NCI-H146 (cell line): ENCODE measurements at regions not wholly inside any gene's neighbourhood (a gene's known extent, or its start where the extent isn't known, plus 50 kb on each side); places are given as distances from the start of the nearest gene placed in this dataset.

Experiments
- DNase-seq: peaks from one replicate; lab custom pipeline; 2025; lab: John Stamatoyannopoulos, UW

DNA sequence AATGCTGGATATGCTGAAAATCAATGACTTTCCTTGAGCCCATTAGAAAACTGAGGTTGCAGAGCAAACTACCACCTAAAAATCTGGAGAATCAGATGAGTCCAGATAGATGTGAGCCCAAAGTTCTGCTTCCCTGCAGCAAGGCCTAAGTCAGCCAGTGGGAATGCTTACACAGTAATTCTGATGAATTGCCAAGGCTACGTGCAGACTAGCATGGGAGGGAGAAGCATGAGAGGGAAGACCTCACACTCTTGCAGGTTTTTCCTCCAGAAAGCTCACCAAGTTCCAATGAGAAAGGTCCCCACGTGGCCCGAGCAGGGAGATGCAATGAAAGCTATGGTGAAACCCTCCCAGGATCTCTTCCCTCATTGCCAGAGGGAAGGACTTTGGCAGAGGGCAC, 104.8 kb upstream of the SIRPA start:
- no peak for DNase-seq

DNA sequence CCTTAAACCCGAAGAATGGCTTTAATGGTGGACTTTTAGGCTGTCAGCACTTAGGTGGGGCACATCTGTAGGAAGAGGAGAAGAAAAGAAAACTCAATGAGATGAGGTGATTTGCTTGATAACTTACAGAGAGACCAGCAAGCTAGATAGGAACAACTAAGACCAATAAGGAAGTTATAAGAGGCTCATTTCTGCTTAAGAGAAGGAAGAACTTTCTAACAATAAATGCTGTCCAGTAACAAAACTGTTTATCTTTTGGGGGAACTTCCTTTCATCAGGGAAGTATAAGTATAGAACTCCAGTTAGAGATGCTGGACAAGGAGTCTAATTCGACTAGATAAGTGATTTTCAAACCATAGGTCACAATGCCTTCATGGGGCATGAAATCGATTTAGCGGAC, 107.2 kb upstream of the SIRPA start:
- no peak for DNase-seq

DNA sequence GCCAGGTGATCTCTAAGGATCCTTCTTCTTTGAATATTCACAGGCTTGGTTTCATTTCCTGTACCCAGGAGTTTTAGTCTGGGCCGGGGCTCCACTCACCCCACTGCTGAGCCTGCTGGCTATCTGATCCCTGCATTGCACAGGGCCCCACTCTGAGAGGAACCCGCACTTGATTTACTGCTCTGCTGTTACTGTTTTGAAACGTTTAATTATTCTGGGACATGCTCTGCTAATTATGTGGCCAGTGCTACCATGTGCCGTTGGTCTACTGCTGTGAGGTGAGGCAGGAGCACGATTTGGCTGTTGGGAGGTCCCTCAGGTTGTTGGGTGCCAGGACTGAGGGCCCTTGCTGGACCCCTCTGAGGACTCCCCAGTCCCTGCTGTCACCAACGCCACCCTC, 108.7 kb upstream of the SIRPA start:
- no peak for DNase-seq

DNA sequence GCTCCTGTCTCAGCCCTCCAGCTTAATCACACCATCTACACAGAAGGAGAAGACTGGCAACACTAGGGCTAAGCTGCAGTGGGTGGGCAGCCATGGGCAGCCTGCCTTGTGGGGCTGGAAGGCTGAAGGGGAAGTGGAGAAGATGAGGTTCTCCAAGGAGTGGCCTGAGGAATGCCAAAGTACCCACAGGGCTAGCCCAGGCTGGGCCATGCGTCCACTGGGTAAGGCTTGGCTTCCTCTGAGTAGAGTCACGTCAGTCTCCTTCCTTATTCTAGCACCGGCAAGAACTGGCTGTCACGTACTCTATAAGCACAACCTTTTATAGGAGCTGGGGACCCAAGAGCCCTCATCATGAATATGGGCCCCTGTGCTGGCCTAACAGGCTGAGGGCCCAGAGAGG, 110.6 kb upstream of the SIRPA start:
- DNase-seq = no peak

DNA sequence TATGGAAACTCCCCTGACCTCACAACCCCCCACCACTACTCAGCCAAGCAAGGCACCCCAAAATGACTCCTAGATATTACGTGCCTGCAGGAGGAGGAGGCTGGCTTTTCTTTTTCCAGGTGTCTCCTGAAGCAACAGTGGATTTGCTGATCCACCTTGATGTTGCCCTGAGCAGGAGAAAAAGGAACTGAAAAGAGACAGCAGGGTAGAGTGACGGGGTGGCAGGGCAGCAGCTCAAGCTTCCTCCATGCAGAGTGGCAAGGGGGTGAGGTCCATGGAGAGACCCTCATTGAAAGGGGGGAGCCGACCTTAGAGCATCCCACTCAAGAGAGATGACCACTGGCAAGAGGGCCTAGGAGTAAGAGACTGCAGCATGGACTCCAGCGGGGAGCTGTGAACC, 112.0 kb upstream of the SIRPA start:
- DNase-seq = no peak

DNA sequence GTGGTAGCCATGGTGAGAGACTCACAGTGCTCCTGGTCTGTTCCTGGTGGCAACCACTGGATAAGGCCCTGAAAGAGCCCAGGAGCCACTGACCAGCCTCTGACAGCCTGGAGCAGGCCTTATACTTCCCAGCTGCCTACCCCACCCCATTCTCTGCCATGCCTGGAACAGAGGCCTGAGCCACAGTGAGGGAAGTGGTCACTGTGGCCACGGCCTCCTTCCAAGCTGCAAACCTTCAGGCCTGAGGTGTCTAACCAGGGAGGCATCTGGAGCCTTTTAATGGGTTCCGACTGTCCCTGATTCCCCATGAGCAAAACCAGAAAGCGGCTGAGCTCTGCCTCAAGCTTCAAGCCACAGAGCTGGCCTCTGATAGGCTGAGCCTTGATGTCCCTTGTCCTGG, 113.0 kb upstream of the SIRPA start:
- DNase-seq = no peak

DNA sequence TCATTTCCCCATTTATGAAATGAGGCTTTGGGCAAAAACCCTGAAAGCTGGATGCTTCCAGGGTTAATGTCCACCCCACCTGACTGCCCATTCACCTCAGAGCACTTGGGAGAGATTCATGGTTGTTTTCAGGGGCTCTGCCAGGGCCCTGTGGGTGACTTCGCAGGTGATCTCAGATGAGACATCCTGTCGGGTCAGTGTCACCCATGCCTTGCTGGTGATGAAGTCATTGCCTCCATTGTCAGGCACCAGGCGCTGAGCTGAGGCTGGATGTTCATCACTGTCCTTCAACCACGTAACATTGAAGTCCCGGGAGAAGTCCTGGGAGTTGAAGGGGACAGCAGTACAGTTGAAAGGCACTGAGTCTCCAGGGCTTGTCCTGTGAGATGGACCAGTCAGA, 115.6 kb upstream of the SIRPA start:
- DNase-seq = no peak

DNA sequence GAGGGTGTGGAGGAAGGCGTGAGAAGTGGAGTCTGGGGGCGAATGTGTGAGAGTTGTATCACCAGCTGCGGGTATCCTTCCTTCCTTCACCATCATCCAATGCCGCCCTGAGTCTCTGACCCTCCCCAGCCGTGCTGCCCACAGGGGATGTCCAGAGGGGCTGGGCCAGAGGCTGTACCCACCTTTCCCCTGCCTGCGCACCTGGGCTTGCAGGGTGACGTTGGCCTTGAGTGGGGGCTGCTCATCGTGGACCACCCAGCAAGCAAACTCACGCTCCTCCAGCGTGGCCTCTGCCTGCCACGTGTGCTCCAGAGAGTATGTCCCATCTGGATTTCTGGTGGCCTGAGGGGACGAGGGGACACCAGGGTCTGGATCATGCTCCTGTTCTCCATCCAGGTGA, 116.9 kb upstream of the SIRPA start:
- no peak for DNase-seq

DNA sequence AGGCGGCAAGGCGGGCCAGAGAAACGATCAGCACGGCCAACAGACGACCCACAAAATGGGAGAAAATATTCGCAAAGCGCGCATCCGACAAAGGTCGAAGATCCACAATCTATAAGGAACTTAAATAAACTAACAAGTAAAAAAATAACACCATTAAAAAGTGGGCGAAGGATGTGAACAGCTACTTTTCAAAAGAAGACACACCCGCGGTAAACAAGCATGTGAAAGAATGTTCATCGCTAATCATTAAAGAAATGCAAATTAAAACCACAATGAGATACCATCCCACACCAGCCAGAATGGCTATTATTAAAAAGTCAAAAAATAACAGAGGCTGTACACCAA, 117.8 kb upstream of the SIRPA start:
- DNase-seq = no peak

DNA sequence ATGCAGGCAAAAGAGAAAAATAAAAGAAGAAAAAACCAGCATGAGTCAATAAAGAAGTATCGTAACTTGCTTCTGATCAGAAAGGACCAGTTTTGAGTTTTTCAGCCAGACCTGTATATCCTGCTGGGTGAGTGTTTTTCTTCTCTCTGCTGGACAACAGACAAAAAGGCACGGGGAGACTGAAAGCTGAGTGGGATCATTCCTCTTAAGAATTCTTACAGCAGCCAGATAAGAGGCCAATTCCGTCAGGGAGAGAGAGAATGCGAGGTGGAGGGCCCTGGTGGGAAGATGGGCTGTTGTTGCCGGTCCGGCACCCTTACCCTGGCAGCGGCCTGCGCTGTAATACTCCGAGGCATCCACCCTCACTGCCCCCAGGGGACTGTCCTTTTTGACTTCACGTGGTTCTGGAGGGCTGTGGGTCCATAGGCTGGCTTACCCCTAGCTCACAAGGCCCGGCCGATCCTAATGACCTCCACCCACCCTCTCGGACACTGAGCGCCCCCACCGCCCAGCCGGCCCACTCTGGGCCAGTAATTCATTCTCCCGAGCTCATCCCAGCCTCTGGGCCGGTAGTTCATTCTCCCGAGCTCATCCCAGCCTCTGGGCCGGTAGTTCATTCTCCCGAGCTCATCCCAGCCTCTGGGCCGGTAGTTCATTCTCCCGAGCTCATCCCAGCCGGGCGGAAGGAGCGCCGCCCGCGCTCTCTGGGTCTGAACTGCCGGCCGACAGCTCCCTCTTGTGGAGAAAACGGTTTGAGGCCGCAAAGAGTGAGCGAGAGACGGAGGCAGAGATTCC, 118.3 kb upstream of the SIRPA start:
- peak; percentile 78 for DNase-seq

DNA sequence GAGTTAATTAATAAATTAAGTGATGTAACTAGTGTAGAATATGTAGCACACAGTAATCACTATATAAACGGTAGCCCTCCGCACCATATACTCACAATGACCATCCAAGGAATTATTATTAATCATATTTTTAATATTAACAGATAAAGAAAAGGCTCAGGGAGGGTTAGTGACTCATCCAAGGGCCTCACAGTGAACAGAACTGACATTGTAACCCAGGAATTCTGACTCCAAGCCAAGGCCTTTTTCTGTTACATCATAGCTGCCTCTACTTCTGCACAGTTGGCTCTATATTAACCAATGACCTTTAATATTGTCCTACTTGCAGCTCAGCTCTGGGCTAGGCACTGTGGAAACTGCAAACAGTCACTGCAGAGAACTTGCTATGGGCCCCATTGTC, 117.5 kb upstream of the SIRPG start:
- DNase-seq = no peak

DNA sequence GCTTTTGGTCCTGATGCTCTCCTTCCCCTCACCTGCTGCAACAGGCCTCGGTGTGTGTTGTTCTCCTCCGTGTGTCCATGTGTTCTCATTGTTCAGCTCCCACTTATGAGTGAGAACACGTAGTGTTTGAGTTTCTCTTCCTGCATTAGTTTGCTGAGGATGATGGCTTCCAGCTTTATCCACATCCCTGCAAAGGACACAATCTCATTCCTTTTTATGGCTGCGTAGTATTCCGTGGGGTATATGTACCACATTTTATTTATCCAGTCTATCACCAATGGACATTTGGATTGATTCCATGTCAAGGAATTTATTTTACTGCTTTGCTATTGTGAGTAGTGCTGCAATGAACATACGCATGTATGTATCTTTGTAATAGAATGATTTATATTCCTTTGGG, 116.9 kb upstream of the SIRPG start:
- no peak for DNase-seq

DNA sequence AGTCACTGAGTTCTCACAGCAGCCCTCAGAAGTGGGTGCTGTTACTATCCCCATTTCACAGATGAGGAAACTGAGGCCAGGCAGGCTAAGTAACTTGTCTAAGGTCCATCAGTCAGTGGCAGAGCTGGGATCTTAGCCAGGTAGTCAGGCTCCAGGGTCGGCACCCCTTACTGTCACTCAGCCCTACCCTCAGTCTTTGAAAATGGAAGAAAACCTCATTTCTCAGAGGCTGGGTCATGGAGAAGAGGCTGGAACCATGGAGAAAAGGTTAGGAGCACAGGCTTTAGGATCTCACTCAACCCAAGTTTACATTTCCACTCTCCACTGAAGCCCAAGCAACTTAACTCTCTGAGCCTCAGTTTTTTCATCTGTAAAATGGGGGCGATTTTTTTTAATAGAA, 116.2 kb upstream of the SIRPG start:
- DNase-seq = no peak

DNA sequence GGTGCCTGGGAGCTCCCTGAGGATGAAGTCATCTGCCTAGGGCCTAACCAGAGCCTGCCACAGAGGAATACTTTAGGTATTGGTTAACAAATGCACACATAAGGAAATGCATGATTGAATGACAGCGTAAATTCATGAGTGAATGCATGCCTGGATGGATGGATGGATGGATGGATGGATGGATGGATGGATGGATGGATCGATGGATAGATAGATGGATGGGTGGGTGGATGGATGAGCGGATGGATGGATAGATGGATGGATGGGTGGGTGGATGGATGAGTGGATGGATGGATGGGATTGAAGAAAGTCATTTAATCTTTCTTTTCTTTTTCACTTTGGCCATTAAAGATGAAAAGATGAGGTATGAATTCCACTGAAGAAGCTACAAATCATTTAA, 111.9 kb upstream of the SIRPG start:
- no peak for DNase-seq

DNA sequence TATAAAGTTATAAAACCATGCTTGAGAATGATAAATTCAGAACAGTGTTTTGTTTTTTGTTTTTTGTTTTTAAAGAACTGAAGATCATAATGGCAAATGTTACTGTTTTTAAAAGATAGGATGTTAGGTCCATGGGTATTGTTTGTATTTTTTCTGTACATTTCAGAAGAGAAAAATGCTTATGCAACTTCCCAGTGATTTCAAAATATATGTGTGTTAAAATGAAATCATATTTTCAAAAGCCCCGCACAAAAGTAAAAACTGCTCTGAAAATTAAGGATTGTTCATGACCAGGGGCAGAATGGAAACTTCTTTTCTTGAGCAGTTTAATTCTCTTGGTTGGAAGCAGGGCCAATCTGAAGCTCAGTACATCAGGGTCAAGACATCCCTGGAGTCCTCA, 109.2 kb upstream of the SIRPG start:
- DNase-seq = no peak

DNA sequence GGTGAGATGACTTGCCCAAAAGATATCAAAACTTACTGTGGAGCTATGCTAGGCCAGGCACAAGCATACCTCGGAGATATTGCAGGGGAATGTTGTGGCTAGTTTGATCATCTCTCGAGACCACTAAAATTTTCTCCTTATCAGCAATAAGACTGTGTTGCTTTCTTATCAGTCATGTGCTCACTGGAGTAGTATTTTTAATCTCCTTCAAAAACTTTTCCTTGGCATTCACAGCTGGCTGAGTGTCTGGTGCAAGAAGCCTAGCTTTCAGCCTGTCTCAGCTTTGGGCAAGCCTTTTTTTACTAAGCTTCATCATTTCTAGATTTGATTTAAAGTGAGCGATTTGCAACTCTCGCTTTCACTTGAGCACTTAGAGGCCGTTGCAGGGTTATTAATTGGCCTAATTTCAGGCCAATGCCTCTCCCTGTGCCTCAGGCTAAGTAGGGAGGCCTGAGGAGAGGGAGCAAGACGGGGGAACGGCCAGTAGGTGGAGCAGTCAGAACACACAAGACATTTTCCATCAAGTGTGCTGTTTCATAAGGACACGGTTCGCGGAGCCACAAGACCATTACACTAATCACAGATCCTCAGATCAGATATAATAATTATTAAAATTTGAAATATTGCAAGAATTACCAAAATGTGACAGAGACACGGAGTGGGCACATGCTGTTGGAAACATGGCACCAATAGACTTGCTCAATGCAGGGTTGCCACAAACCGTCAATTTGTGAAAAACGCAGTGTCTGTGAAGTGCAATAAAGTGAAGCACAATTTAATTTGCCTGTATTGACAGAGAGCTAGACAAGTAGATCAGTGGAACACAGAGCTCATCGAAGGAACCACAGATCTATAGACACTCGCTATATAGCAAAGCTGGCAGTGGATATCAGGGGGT, 106.8 kb upstream of the SIRPG start:
- DNase-seq = peak; percentile 72

DNA sequence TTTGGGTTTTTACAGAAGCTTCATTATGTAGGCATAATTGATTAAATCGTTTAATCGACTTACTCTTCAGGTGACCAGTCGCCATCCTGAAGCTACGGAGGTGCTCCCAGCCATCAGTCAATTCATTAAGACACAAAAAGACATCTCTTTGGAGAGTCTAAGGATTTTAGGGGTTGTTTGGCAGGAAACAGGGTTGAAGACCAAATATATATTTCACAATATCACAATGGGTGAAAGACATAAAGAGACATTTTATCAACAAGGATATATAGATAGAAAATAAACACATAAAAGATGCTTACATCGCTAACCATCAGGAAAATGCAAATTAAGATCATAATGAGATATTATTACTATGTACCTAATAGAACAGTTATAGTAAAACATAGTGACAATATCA, 104.0 kb upstream of the SIRPG start:
- DNase-seq = no peak

DNA sequence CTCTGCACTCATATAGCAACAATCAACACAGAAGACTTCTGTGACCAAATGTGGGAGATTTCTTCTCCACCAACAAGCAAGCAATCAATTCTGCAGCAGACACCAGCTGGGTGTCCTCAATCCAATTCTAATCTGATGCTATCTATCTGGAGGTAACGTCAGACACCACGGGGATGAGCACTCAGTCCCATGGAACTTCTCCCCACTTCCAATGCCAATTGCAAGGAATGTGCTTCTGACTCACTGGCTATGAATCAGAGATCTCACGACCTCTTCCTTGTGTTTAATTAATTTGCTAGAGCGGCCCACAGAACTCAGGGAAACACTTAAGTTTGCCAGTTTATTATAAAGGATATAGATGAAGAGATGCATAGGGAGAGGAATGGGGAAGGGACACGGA, 103.5 kb upstream of the SIRPG start:
- DNase-seq = no peak

DNA sequence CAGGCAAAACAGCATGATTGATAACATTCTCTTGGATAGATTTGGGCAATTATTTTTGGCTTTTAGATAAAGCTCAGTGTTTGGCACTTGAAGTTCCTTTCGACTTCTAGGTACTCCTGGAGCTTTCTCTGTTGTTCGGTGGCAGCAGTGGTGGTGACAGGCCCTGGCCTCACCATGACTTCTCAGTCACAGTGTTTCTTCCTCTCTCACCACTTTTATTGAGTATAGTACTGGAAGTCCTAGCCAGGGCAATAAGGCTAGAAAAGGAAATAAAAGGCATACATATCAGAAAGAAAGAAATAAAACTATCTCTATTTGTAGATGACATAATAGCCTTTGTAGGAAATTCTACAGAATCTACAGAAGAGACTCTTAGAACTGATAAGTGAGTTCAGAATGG, 101.2 kb upstream of the SIRPG start:
- DNase-seq = no peak

DNA sequence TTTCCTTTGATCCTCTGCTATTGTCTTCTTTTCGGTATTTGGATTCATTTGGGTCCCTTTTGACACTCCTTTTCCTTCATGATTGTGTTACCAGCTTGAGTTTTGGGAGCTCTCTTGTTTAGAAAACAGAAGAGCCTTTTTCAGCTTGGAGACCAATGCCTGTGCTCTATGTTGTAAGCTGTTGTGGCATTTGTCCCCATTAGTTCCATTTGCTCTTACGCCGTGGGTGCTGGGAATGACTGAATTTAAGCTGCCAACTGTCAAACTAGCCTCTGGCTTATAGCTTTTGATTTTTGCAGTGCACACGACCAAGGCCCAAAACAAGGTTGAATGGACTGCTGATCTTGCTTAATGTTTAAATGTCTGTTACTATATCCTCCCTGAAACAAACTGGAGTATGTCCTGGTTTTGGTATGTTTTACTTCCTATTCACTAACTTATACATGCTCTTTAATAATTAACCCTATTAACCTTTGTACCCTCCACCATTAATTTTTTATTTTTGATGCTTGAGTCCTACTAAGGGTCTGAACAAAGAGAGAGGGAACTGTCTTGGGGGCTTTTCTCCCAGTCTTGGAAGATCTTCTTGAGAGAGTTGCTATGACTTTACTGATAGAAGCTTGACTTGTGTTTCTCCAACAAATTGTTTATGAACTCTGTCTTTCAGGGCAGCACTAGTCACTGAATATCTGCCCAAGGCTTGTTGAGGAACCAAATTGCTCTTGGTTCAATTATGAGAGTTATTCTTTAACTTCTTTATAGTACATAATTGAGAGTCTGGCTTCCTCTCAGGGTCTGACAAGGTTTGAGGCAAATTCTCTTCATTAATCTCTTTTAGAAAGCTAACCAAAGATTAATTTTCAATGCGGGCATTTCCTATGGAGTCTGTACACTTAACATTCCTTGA, 100.3 kb upstream of the SIRPG start:
- DNase-seq = no peak

DNA sequence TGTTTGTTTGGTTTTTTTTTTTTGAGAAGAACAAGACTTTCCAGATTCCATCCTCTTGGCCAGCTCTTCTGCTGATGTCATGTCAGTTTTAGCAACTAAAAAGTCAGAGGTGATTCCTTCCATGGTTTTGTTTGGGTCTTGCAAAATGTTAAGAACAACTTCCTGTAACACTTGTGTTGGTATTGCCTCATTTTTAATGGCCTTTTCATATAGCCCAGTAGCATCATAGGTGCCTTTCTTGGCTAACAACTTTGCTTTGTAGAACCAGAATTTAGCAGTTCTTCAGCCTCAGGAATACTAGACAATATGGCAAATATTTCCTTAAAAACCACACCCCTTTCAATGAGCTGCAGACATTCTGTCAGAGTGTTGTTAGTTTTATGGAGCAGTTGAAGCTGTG, 99.5 kb upstream of the SIRPG start:
- DNase-seq = no peak

DNA sequence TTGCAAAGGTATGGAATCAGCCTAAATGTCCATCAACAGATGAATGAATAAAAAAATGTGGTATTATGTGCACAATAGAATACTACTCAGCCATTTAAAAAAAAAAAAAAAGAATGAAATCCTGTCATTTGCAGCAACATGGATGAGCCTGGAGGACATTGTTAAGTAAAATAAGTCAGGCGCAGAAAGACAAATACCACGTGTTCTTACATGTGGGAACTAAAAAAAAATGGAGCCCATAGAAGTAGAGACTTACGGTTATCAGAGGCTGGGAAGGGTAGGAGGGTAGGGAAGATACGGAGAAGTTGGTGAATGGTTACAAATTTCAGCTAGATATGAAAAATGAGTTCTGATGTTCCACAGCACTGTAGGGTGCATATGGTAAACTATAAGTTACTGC, 97.2 kb upstream of the SIRPG start:
- DNase-seq = no peak

DNA sequence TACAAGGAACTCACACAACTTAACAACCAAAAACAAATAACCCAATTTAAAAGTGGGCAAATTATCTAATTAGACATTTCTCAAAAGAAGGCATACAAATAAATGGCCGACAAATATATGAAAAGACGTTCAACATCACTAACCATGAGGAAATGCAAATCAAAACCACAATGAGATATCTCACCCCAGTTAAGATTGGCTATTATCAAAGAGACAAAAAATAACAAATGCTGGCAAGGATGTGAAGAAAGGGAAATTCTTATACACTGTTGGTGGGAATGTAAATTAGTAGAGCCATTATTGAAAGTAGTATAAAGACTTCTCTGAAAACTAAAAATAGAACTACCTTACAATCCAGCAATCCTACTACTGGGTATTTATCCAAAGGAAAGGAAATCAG, 96.7 kb upstream of the SIRPG start:
- DNase-seq = no peak
